Liver (tissue), 8 donors: ENCODE measurements at regions not wholly inside any gene's neighbourhood (a gene's known extent, or its start where the extent isn't known, plus 50 kb on each side); places are given as distances from the start of the nearest gene placed in this dataset.

Source experiments
- DNase-seq: peaks from one replicate; pipeline ENCODE4 v3.0.0-alpha.2; 2017; ENCODE audit warnings: low spot score
- H3K27ac ChIP-seq, 2 donors: one replicate each; pipeline ENCODE4 v1.7.0; 2013; ENCODE audit warnings: inconsistent platforms in 2 of 2, low read length in 2 of 2, control low read depth in 1 of 2, low read depth in 1 of 2, mild to moderate bottlenecking in 1 of 2
- H3K27me3 ChIP-seq, 4 donors: one replicate each; pipeline versions ENCODE4 v1.6.1 to v1.7.0; 2013; ENCODE audit warnings: low read length in 3 of 4, inconsistent platforms in 1 of 4, mild to moderate bottlenecking in 1 of 4, moderate library complexity in 1 of 4; ENCODE audit not compliant: control insufficient read depth in 4 of 4, insufficient read depth in 4 of 4
- H3K36me3 ChIP-seq, 4 donors: one replicate each; pipeline versions ENCODE4 v1.6.1 to v1.7.0; 2013; ENCODE audit warnings: low read length in 3 of 4, mild to moderate bottlenecking in 3 of 4, low read depth in 1 of 4, moderate library complexity in 1 of 4; ENCODE audit not compliant: control insufficient read depth in 4 of 4, insufficient read depth in 3 of 4
- H3K4me1 ChIP-seq, 4 donors: one replicate each; pipeline versions ENCODE4 v1.6.1 to v1.7.0; 2013; ENCODE audit warnings: low read length in 3 of 4, mild to moderate bottlenecking in 3 of 4, moderate library complexity in 1 of 4; ENCODE audit not compliant: control insufficient read depth in 4 of 4, insufficient read depth in 4 of 4
- H3K4me3 ChIP-seq, 3 donors: one replicate each; pipeline versions ENCODE4 v1.6.1 to v1.7.0; 2013; ENCODE audit warnings: low read length in 3 of 3, control low read depth in 1 of 3, low read depth in 1 of 3, mild to moderate bottlenecking in 1 of 3
- H3K9ac ChIP-seq, 2 donors: one replicate each; pipeline ENCODE4 v1.7.0; 2013; ENCODE audit warnings: low read length in 2 of 2, mild to moderate bottlenecking in 2 of 2, moderate library complexity in 2 of 2, control low read depth in 1 of 2, low read depth in 1 of 2
- H3K9me3 ChIP-seq, 4 donors: one replicate each; pipeline versions ENCODE4 v1.6.1 to v1.7.0; 2013; ENCODE audit warnings: low read length in 3 of 4; ENCODE audit not compliant: control insufficient read depth in 4 of 4
- EGR1 ChIP-seq, 2 donors: IDR thresholded peaks; 2 replicates each; pipeline ENCODE4 v1.6.1; 2016 to 2018; ENCODE audit warnings: antibody characterized with exemption in 2 of 2, low read depth in 2 of 2
- FOXA1 ChIP-seq: IDR thresholded peaks from 2 replicates; pipeline ENCODE4 v1.6.1; 2016; ENCODE audit warnings: antibody characterized with exemption
- HNF4G ChIP-seq: IDR thresholded peaks from 2 replicates; pipeline ENCODE4 v1.6.1; 2016; ENCODE audit warnings: antibody characterized with exemption
- JUND ChIP-seq, 2 donors: IDR thresholded peaks; 2 replicates each; pipeline ENCODE4 v1.6.1; 2016; ENCODE audit warnings: antibody characterized with exemption in 2 of 2
- NR2F2 ChIP-seq: IDR thresholded peaks from 2 replicates; pipeline ENCODE4 v1.6.1; 2016; ENCODE audit warnings: antibody characterized with exemption
- RAD21 ChIP-seq, 2 donors: IDR thresholded peaks; 2 replicates each; pipeline ENCODE4 v1.6.1; 2016; ENCODE audit warnings: antibody characterized with exemption in 2 of 2, mild to moderate bottlenecking in 2 of 2
- RXRA ChIP-seq, 2 donors: IDR thresholded peaks; 2 replicates each; pipeline ENCODE4 v1.6.1; 2017 to 2018; ENCODE audit warnings: antibody characterized with exemption in 2 of 2, mild to moderate bottlenecking in 1 of 2
- SP1 ChIP-seq: IDR thresholded peaks from 2 replicates; pipeline ENCODE4 v1.6.1; 2018; ENCODE audit warnings: antibody characterized with exemption, mild to moderate bottlenecking
- TAF1 ChIP-seq: conservative IDR thresholded peaks from 2 replicates; pipeline ENCODE4 v1.6.1; 2016; ENCODE audit warnings: antibody characterized with exemption, mild to moderate bottlenecking
- YY1 ChIP-seq: IDR thresholded peaks from 2 replicates; pipeline ENCODE4 v1.6.1; 2016; ENCODE audit warnings: antibody characterized with exemption, mild to moderate bottlenecking
- WGBS: extraction: QIAGEN DNeasy Blood & Tissue Kit; methylation state at CpG from one replicate; pipeline ENCODE4 v1.1.7; 2013; 5-methylcytosine and 5-hydroxymethylcytosine counted together
- TF ChIP-seq, protein P1 (sequence below): IDR thresholded peaks from 2 replicates; pipeline ENCODE4 v1.6.1; 2016; ENCODE audit warnings: antibody characterized with exemption
- TF ChIP-seq, protein P2 (sequence below): IDR thresholded peaks from 2 replicates; pipeline ENCODE4 v1.6.1; 2016; ENCODE audit warnings: antibody characterized with exemption, mild to moderate bottlenecking
- TF ChIP-seq, protein P3 (sequence below): IDR thresholded peaks from 2 replicates; pipeline ENCODE4 v1.6.1; 2016; ENCODE audit warnings: antibody characterized with exemption
- TF ChIP-seq, protein P4 (sequence below): fragments of 150-350 bp; IDR thresholded peaks from 2 replicates; pipeline ENCODE4 v1.5.1; 2017; ENCODE audit warnings: improper control_type of control experiment, low read depth, low read length; ENCODE audit not compliant: missing input control
- TF ChIP-seq, protein P5 (sequence below): IDR thresholded peaks from 2 replicates; pipeline ENCODE4 v1.6.1; 2016; ENCODE audit warnings: antibody characterized with exemption
- donor health status: healthy.
- donor health status: healthy.
- donor health status: healthy.
- donor health status: healthy.
- donor health status: healthy.

DNA sequence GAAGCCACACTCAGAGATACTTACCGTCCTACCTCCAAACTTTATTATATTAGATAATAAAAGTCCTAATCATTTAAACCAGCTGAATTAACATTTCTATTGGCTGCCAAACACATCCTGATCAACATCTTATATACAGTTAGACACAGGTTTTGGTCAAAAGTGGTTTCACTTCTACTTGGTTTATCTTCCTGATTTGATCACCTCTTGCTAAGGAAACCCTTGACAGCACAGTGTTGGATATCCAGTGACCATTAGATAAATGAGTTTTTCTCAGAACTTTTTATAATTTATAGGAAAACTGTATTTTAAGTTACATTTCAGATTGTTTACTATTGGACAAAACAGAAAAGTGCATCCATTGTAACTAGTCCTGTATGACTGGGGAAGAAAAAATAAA lies 198.4 kb upstream of the NR2F2 start:
- Histone ChIP-seq H3K9me3 (no peaks in the 10 kb centered on the region), H3K9ac (no peak overlapping the region), H3K36me3 (no peaks in the 10 kb centered on the region), H3K4me1 (no peaks in the 10 kb centered on the region), H3K27ac (no peak overlapping the region), H3K4me3 (no peak overlapping the region), H3K27me3 (no peaks in the 10 kb centered on the region)
- TF ChIP-seq, protein P1, sequence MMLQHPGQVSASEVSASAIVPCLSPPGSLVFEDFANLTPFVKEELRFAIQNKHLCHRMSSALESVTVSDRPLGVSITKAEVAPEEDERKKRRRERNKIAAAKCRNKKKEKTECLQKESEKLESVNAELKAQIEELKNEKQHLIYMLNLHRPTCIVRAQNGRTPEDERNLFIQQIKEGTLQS, result no peak
- TF ChIP-seq SP1 (no peak), FOXA1 (no peak), JUND (IDR thresholded peaks at IDR 0.05) (no peak), RAD21 (IDR thresholded peaks at IDR 0.05) (no peak), YY1 (no peak), TAF1 (no peak), RXRA (IDR thresholded peaks at IDR 0.05) (no peak), EGR1 (IDR thresholded peaks at IDR 0.05; ENCODE audit: low read depth in 2 of 2) (no peak), NR2F2 (no peak), HNF4G (no peak)
- TF ChIP-seq, protein P2, sequence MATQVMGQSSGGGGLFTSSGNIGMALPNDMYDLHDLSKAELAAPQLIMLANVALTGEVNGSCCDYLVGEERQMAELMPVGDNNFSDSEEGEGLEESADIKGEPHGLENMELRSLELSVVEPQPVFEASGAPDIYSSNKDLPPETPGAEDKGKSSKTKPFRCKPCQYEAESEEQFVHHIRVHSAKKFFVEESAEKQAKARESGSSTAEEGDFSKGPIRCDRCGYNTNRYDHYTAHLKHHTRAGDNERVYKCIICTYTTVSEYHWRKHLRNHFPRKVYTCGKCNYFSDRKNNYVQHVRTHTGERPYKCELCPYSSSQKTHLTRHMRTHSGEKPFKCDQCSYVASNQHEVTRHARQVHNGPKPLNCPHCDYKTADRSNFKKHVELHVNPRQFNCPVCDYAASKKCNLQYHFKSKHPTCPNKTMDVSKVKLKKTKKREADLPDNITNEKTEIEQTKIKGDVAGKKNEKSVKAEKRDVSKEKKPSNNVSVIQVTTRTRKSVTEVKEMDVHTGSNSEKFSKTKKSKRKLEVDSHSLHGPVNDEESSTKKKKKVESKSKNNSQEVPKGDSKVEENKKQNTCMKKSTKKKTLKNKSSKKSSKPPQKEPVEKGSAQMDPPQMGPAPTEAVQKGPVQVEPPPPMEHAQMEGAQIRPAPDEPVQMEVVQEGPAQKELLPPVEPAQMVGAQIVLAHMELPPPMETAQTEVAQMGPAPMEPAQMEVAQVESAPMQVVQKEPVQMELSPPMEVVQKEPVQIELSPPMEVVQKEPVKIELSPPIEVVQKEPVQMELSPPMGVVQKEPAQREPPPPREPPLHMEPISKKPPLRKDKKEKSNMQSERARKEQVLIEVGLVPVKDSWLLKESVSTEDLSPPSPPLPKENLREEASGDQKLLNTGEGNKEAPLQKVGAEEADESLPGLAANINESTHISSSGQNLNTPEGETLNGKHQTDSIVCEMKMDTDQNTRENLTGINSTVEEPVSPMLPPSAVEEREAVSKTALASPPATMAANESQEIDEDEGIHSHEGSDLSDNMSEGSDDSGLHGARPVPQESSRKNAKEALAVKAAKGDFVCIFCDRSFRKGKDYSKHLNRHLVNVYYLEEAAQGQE, result no peak
- TF ChIP-seq, protein P3, sequence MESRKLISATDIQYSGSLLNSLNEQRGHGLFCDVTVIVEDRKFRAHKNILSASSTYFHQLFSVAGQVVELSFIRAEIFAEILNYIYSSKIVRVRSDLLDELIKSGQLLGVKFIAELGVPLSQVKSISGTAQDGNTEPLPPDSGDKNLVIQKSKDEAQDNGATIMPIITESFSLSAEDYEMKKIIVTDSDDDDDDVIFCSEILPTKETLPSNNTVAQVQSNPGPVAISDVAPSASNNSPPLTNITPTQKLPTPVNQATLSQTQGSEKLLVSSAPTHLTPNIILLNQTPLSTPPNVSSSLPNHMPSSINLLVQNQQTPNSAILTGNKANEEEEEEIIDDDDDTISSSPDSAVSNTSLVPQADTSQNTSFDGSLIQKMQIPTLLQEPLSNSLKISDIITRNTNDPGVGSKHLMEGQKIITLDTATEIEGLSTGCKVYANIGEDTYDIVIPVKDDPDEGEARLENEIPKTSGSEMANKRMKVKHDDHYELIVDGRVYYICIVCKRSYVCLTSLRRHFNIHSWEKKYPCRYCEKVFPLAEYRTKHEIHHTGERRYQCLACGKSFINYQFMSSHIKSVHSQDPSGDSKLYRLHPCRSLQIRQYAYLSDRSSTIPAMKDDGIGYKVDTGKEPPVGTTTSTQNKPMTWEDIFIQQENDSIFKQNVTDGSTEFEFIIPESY, result no peak
- TF ChIP-seq, protein P4, sequence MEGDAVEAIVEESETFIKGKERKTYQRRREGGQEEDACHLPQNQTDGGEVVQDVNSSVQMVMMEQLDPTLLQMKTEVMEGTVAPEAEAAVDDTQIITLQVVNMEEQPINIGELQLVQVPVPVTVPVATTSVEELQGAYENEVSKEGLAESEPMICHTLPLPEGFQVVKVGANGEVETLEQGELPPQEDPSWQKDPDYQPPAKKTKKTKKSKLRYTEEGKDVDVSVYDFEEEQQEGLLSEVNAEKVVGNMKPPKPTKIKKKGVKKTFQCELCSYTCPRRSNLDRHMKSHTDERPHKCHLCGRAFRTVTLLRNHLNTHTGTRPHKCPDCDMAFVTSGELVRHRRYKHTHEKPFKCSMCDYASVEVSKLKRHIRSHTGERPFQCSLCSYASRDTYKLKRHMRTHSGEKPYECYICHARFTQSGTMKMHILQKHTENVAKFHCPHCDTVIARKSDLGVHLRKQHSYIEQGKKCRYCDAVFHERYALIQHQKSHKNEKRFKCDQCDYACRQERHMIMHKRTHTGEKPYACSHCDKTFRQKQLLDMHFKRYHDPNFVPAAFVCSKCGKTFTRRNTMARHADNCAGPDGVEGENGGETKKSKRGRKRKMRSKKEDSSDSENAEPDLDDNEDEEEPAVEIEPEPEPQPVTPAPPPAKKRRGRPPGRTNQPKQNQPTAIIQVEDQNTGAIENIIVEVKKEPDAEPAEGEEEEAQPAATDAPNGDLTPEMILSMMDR, result no peak
- TF ChIP-seq, protein P5, sequence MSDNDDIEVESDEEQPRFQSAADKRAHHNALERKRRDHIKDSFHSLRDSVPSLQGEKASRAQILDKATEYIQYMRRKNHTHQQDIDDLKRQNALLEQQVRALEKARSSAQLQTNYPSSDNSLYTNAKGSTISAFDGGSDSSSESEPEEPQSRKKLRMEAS, result no peak
- WGBS, result 96% methylated on average over 1 of the region's 1 CpG
- no peak for DNase-seq
